ENCODE measurements at regions not wholly inside any gene's neighbourhood (a gene's known extent, or its start where the extent isn't known, plus 50 kb on each side); places are given as distances from the start of the nearest gene placed in this dataset.

- TF ChIP-seq CTCF (IDR thresholded peaks at IDR 0.05) (no peak), EZH2 (IDR thresholded peaks at IDR 0.05) (no peak)
Measured at GRCh38 chr2:11005032-11005431, 93.3 kb downstream of the KCNF1 start.

Measured in neural progenitor cell (in vitro differentiated cells).